AG10803 (cell line): ENCODE measurements at regions not wholly inside any gene's neighbourhood (a gene's known extent, or its start where the extent isn't known, plus 50 kb on each side); places are given as distances from the start of the nearest gene placed in this dataset.
"Not testable (repeated sequence)": the region's sequence is repeated elsewhere in the genome, so short reads cannot be mapped to it uniquely, and the experiment has no call there.

ENCODE experiments used
- DNase-seq: peaks from one replicate; pipeline ENCODE4 v3.0.0; 2010; ENCODE audit warnings: low read depth
- H3K4me3 ChIP-seq: 2 replicates; pipeline ENCODE4 v1.5.1; 2011; ENCODE audit warnings: mild to moderate bottlenecking, low read length, control low read depth
- TF ChIP-seq, protein P1 (sequence below): conservative IDR thresholded peaks from 2 replicates; pipeline ENCODE4 v1.5.1; 2011; ENCODE audit warnings: mild to moderate bottlenecking, low read length, control low read depth, inconsistent platforms

DNA sequence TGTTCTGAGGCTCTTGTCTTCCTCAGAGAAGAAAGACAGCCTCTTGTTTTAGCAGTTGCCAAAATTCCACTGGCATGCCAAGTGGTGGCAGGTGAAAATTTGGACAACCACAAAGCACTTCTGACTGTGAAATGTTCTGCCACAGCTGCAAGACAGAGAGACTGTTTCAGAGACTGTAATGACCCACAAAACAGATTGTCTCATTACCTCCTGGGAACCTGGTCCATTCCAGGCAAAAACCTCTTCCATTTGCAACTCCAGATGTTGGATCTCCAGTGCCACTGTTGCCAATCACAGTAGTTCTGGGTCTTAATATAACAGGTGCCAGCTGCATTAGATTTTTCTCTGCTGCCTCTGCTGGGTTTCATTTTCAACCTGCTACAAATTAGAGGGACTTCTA lies 911.5 kb downstream of the UQCRFS1 start:
- TF ChIP-seq, protein P1, sequence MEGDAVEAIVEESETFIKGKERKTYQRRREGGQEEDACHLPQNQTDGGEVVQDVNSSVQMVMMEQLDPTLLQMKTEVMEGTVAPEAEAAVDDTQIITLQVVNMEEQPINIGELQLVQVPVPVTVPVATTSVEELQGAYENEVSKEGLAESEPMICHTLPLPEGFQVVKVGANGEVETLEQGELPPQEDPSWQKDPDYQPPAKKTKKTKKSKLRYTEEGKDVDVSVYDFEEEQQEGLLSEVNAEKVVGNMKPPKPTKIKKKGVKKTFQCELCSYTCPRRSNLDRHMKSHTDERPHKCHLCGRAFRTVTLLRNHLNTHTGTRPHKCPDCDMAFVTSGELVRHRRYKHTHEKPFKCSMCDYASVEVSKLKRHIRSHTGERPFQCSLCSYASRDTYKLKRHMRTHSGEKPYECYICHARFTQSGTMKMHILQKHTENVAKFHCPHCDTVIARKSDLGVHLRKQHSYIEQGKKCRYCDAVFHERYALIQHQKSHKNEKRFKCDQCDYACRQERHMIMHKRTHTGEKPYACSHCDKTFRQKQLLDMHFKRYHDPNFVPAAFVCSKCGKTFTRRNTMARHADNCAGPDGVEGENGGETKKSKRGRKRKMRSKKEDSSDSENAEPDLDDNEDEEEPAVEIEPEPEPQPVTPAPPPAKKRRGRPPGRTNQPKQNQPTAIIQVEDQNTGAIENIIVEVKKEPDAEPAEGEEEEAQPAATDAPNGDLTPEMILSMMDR: no peak
- no peak overlapping the region for H3K4me3 ChIP-seq
- peak; percentile 16 for DNase-seq

DNA sequence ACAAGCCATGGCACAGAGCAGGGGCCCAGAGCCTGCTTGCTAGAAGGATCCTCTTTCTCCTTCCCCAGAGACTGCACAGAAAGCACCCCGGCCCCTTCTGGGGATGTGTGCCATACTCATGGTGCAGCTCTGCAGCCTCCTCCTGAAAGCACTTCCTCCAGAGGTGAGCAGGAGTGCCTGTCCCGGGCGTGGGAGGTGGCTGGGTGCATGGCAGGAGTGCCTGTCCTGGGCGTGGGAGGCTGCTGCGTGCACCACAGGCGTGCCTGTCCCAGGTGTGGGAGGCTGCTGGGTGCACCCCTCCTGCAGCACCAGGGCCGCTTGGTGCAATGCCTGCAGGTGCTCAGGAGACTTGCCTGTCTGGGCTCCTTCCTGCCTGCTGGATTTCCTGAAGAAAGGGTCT lies 913.3 kb downstream of the UQCRFS1 start:
- DNase-seq: no peak
- TF ChIP-seq, protein P1: no peak
- no peak overlapping the region for H3K4me3 ChIP-seq

DNA sequence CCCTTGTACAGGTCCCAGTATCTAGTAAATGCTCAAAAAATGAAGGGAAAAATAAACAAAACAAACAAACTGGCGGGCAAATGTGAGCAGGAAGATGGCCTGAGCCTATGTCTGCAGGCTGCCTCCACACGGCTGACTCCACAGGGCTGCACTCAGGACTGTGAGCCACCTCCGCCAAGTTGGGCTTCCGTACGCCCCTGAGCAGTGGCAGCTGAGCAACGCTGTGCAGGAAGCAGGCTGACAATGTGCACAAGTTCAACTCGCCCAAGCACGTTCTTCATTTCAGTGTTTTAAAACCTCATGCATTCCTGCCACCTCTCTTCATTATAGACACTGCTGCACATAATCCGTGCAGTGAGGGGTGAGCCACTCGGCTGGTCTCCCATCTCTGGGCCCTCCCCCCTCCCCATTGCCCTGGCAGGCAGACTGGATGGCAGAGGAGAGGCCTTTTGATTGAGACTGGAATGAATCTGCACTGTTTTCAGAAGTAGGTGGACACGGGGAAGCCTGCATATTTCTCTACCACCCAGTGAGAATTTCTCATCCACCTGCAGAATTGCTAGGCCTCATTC lies 915.3 kb downstream of the UQCRFS1 start:
- H3K4me3 ChIP-seq: no peak overlapping the region
- TF ChIP-seq, protein P1: no peak
- no peak for DNase-seq

DNA sequence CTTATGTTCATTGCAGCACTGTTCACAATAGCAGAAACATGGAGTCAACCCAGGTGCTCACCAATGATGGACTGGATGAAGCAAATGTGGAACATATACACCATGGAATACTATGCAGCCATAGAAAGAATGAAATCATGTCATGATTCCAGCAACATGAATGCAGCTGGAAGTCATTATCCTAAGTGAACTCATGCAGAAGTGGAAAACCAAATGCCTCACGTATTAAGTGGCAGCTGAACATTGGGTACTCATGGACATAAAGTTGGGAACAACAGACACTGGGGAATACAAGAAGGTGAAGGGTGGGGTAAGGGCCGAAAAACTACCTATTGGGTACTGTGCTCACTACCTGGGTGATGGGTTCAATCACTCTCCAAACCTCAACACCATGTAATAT lies 915.9 kb downstream of the UQCRFS1 start:
- H3K4me3 ChIP-seq: no peak overlapping the region
- peak; percentile 37 for DNase-seq
- TF ChIP-seq, protein P1: no peak

DNA sequence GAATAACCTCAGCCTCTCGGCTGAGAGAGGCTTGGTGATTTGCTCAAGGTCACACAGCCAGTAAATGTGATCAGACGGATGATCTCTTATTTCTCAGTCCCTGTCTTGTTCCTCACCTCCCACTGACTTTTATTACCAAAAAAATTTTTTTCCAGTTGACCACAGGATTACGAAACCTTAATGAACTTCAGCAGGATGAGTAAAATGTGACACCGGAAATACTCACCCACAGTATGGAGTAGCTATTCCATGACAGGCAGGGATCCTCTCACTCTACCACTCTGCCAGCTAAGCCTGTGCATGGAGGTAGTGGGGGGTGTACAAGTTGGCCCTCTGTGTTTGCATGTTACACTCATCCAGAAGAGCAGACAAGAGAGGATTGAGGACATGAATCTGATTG lies 916.4 kb downstream of the UQCRFS1 start:
- H3K4me3 ChIP-seq: no peak overlapping the region
- TF ChIP-seq, protein P1: no peak
- peak; percentile 80 for DNase-seq

DNA sequence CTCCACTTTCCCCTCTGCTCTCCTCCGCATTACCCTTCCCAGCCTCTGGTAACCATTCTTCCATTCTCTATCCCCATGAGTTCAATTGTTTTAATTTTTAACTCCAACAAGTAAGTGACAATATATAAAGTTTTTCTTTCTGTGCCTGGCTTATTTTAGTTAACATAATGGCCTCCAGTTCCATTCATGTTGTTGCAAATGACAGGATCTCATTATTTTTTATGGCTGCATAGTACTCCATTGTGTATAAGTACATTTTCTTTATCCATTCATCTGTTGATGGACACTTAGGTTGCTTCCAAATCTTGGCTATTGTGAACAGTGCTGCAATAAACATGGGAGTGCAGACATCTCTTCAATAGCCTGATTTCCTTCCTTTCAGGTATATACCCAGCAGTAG lies 918.0 kb downstream of the UQCRFS1 start:
- not testable (repeated sequence) for H3K4me3 ChIP-seq, DNase-seq

DNA sequence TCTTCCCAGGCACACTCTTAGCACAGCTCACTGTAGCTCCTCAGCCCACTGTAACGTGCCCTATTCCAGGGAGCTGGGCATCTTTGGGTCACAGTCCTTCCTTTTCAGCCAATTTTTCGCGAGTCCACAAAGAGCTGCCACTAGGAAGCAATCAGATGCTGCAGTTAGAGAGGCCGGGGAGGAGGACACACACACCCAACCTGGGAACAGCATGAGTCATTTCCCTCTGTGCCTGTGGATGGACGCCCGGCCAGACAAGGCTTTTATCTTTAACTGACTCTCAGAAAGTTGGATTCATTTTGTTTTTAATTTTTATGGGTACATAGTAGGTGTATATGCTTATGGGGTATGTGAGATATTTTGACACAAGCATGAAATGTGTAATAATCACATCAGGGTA lies 918.6 kb downstream of the UQCRFS1 start:
- H3K4me3 ChIP-seq: no peak overlapping the region
- peak; percentile 58 for DNase-seq
- TF ChIP-seq, protein P1: no peak

DNA sequence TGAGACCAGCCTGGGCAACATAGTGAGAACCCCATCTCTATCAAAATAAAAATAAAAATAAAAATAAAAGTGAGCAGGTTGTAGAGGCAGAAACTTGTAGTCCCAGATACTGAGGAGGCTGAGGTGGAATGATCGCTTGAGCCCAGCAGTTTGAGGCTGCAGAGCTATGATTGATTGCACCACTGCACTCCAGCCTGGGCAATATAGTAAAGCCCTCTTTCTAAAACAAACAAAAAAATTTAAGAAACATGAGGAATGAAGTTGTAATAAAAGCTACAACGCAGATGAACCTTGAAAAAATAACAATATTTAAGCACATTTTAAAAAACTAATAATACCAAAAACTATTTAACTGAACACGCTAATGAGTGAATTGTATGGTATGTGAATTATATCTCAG lies 919.3 kb downstream of the UQCRFS1 start:
- no peak overlapping the region for H3K4me3 ChIP-seq
- no peak for DNase-seq
- TF ChIP-seq, protein P1: no peak
